ENCODE measurements at regions not wholly inside any gene's neighbourhood (a gene's known extent, or its start where the extent isn't known, plus 50 kb on each side); places are given as distances from the start of the nearest gene placed in this dataset.

GRCh38 chr3:43783987-43784639 lies 93.4 kb downstream of the ABHD5 start:
- Mint-ChIP-seq H3K27ac (ENCODE audit: unreplicated experiment) (no peak overlapping the region), H3K4me3 (ENCODE audit: unreplicated experiment) (no peak overlapping the region), H3K27me3 (ENCODE audit: low read depth) (peaks cover 18% of the 10 kb centered on the region), H3K4me1 (ENCODE audit: low read depth) (no peaks in the 10 kb centered on the region), H3K9me3 (ENCODE audit: low read depth) (no peaks in the 10 kb centered on the region), H3K36me3 (ENCODE audit: low read depth) (no peaks in the 10 kb centered on the region)
- TF ChIP-seq CTCF (IDR thresholded peaks at IDR 0.05) = no peak
- no peak for DNase-seq (ENCODE audit: low spot score)

- no peaks in the 10 kb centered on the region for H3K4me1 Mint-ChIP-seq (ENCODE audit: low read depth)
- H3K36me3 Mint-ChIP-seq (ENCODE audit: low read depth) = no peaks in the 10 kb centered on the region
- H3K9me3 Mint-ChIP-seq (ENCODE audit: low read depth) = no peaks in the 10 kb centered on the region
- TF ChIP-seq CTCF (IDR thresholded peaks at IDR 0.05) = no peak
- H3K4me3 Mint-ChIP-seq (ENCODE audit: unreplicated experiment) = no peak overlapping the region
- no peak overlapping the region for H3K27ac Mint-ChIP-seq (ENCODE audit: unreplicated experiment)
- H3K27me3 Mint-ChIP-seq (ENCODE audit: low read depth) = peaks cover 18% of the 10 kb centered on the region
- no peak for DNase-seq (ENCODE audit: low spot score)
Measured at GRCh38 chr3:43784640-43785011, 93.9 kb downstream of the ABHD5 start.

- TF ChIP-seq CTCF (IDR thresholded peaks at IDR 0.05) = no peak
- no peak overlapping the region for H3K4me3 Mint-ChIP-seq (ENCODE audit: unreplicated experiment)
- DNase-seq (ENCODE audit: low spot score) = no peak
- H3K9me3 Mint-ChIP-seq (ENCODE audit: low read depth) = no peaks in the 10 kb centered on the region
- H3K4me1 Mint-ChIP-seq (ENCODE audit: low read depth) = no peaks in the 10 kb centered on the region
- H3K27ac Mint-ChIP-seq (ENCODE audit: unreplicated experiment) = no peak overlapping the region
- H3K36me3 Mint-ChIP-seq (ENCODE audit: low read depth) = no peaks in the 10 kb centered on the region
- peaks cover 26% of the 10 kb centered on the region for H3K27me3 Mint-ChIP-seq (ENCODE audit: low read depth)
Measured at GRCh38 chr3:43785551-43785950, 94.8 kb downstream of the ABHD5 start.

- H3K4me3 Mint-ChIP-seq (ENCODE audit: unreplicated experiment) = no peak overlapping the region
- no peak for TF ChIP-seq CTCF (IDR thresholded peaks at IDR 0.05)
Measured at GRCh38 chr3:43786102-43786501, 95.4 kb downstream of the ABHD5 start.

GRCh38 chr3:43786526-43787305 lies 96.0 kb downstream of the ABHD5 start:
- Mint-ChIP-seq H3K27me3 (ENCODE audit: low read depth) (peaks cover 37% of the 10 kb centered on the region), H3K4me1 (ENCODE audit: low read depth) (no peaks in the 10 kb centered on the region), H3K36me3 (ENCODE audit: low read depth) (no peaks in the 10 kb centered on the region), H3K4me3 (ENCODE audit: unreplicated experiment) (no peak overlapping the region), H3K27ac (ENCODE audit: unreplicated experiment) (no peak overlapping the region), H3K9me3 (ENCODE audit: low read depth) (no peaks in the 10 kb centered on the region)
- DNase-seq (ENCODE audit: low spot score) = no peak
- no peak for TF ChIP-seq CTCF (IDR thresholded peaks at IDR 0.05)

More at GRCh38 chr3:43786102-43786501, 95.4 kb downstream of the ABHD5 start:
- Mint-ChIP-seq H3K36me3 (ENCODE audit: low read depth) (no peaks in the 10 kb centered on the region), H3K27me3 (ENCODE audit: low read depth) (peaks cover 31% of the 10 kb centered on the region), H3K4me1 (ENCODE audit: low read depth) (no peaks in the 10 kb centered on the region), H3K9me3 (ENCODE audit: low read depth) (no peaks in the 10 kb centered on the region), H3K27ac (ENCODE audit: unreplicated experiment) (no peak overlapping the region)
- DNase-seq (ENCODE audit: low spot score) = no peak

Data from chondrocyte (in vitro differentiated cells).